WTC11 (cell line): ENCODE measurements at regions not wholly inside any gene's neighbourhood (a gene's known extent, or its start where the extent isn't known, plus 50 kb on each side); places are given as distances from the start of the nearest gene placed in this dataset.

Experiments
- KAT7 ChIP-seq: sonication (generic); formaldehyde crosslinking; IDR thresholded peaks from 2 replicates; pipeline ENCODE4 v1.8.1; 2023; ENCODE audit warnings: missing genetic modification reagents, mild to moderate bottlenecking, borderline replicate concordance
- NR3C1 ChIP-seq: sonication (generic); formaldehyde crosslinking; conservative IDR thresholded peaks from 2 replicates; pipeline ENCODE4 v1.8.1; 2023; ENCODE audit warnings: low read depth, mild to moderate bottlenecking, missing genetic modification reagents
- TF ChIP-seq, protein P1 (sequence below): fragments of 200-600 bp; IDR thresholded peaks from 2 replicates; pipeline ENCODE4 v1.8.0; 2022; ENCODE audit warnings: antibody characterized with exemption
- TF ChIP-seq, protein P2 (sequence below): sonication (generic); formaldehyde crosslinking; IDR thresholded peaks from 2 replicates; pipeline ENCODE4 v1.8.1; 2023; ENCODE audit warnings: mild to moderate bottlenecking, missing genetic modification reagents
- TF ChIP-seq, protein P3 (sequence below): sonication (generic); formaldehyde crosslinking; IDR thresholded peaks from 2 replicates; pipeline ENCODE4 v1.8.1; 2022; ENCODE audit warnings: mild to moderate bottlenecking, missing genetic modification reagents, moderate library complexity, borderline replicate concordance
- TF ChIP-seq, protein P4 (sequence below): sonication (generic); formaldehyde crosslinking; conservative IDR thresholded peaks from 2 replicates; pipeline ENCODE4 v1.8.1; 2022; ENCODE audit warnings: mild to moderate bottlenecking, missing genetic modification reagents

DNA sequence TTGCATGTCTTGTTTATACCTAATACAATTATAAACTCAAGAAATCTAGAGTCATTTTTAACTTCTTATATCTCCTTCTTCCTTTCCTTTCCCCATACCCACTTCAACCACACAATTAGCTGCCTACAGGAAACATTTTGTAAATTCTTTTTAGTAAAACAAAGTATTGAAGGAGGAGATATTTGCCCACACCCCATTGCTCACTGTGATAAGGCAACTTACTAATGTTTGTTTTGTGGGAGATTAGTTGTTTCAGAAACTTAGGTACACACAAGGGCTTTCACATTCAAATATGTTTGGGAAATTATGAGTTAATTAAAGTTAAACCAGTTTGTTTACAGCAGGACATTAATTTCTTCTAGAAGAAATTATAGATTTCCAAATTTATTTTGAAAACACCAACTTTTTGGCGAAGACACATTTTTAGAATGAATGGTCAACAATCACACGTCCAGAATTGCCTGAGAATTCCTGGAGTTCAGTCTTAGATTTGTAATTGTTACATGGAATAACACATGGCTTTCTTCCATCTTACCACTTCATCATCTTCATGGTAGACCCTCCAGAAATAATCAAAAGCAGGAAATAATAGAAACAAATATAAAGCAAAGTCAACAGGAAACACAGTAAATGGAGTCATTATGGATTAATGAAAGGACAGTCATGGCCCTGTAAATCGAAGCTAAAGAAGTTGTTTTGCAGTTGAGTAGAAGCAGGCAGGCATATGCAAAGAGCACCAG, 62.5 kb upstream of the RAB27B start:
- TF ChIP-seq, protein P1, sequence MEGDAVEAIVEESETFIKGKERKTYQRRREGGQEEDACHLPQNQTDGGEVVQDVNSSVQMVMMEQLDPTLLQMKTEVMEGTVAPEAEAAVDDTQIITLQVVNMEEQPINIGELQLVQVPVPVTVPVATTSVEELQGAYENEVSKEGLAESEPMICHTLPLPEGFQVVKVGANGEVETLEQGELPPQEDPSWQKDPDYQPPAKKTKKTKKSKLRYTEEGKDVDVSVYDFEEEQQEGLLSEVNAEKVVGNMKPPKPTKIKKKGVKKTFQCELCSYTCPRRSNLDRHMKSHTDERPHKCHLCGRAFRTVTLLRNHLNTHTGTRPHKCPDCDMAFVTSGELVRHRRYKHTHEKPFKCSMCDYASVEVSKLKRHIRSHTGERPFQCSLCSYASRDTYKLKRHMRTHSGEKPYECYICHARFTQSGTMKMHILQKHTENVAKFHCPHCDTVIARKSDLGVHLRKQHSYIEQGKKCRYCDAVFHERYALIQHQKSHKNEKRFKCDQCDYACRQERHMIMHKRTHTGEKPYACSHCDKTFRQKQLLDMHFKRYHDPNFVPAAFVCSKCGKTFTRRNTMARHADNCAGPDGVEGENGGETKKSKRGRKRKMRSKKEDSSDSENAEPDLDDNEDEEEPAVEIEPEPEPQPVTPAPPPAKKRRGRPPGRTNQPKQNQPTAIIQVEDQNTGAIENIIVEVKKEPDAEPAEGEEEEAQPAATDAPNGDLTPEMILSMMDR, result no peak
- TF ChIP-seq, protein P2, sequence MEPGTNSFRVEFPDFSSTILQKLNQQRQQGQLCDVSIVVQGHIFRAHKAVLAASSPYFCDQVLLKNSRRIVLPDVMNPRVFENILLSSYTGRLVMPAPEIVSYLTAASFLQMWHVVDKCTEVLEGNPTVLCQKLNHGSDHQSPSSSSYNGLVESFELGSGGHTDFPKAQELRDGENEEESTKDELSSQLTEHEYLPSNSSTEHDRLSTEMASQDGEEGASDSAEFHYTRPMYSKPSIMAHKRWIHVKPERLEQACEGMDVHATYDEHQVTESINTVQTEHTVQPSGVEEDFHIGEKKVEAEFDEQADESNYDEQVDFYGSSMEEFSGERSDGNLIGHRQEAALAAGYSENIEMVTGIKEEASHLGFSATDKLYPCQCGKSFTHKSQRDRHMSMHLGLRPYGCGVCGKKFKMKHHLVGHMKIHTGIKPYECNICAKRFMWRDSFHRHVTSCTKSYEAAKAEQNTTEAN (CRISPR knock-in tag), result no peak
- TF ChIP-seq, protein P3, sequence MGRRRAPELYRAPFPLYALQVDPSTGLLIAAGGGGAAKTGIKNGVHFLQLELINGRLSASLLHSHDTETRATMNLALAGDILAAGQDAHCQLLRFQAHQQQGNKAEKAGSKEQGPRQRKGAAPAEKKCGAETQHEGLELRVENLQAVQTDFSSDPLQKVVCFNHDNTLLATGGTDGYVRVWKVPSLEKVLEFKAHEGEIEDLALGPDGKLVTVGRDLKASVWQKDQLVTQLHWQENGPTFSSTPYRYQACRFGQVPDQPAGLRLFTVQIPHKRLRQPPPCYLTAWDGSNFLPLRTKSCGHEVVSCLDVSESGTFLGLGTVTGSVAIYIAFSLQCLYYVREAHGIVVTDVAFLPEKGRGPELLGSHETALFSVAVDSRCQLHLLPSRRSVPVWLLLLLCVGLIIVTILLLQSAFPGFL (CRISPR knock-in tag), result no peak
- TF ChIP-seq NR3C1 (CRISPR knock-in tag) (no peak), KAT7 (no peak)
- TF ChIP-seq, protein P4, sequence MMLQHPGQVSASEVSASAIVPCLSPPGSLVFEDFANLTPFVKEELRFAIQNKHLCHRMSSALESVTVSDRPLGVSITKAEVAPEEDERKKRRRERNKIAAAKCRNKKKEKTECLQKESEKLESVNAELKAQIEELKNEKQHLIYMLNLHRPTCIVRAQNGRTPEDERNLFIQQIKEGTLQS (CRISPR knock-in tag), result no peak
